Tibial nerve (tissue), 4 donors: ENCODE measurements at regions not wholly inside any gene's neighbourhood (a gene's known extent, or its start where the extent isn't known, plus 50 kb on each side); places are given as distances from the start of the nearest gene placed in this dataset.

ENCODE experiments used
- DNase-seq, 2 donors: peaks; one replicate each; pipeline ENCODE4 v3.0.0-alpha.2; 2019; ENCODE audit warnings: low spot score in 2 of 2
- H3K27ac ChIP-seq, 4 donors: fragments of 200-600 bp; sonication (generic) in 3 of 4; one replicate each; pipeline ENCODE4 v1.5.1; 2017 to 2019; ENCODE audit warnings: mild to moderate bottlenecking in 1 of 4
- H3K27me3 ChIP-seq, 2 donors: fragments of 200-600 bp; sonication (generic) in 1 of 2; one replicate each; pipeline versions ENCODE4 v1.5.1 to v1.6.0; 2017 to 2019
- H3K36me3 ChIP-seq, 3 donors: fragments of 200-600 bp; sonication (generic); one replicate each; pipeline ENCODE4 v1.5.1; 2018 to 2019
- H3K4me1 ChIP-seq, 4 donors: fragments of 200-600 bp; sonication (generic) in 3 of 4; one replicate each; pipeline ENCODE4 v1.5.1; 2017 to 2019
- H3K4me3 ChIP-seq, 4 donors: fragments of 200-600 bp; sonication (generic) in 3 of 4; one replicate each; pipeline ENCODE4 v1.5.1; 2017 to 2019; ENCODE audit warnings: mild to moderate bottlenecking in 1 of 4, moderate library complexity in 1 of 4
- H3K9me3 ChIP-seq, 4 donors: fragments of 200-600 bp; sonication (generic) in 3 of 4; one replicate each; pipeline ENCODE4 v1.5.1; 2017 to 2019
- CTCF ChIP-seq, 5 experiments: fragments of 200-600 bp in 3 of 5; fragments of 450-650 bp in 2 of 5; sonication (generic) in 3 of 5; IDR thresholded peaks; one replicate each; pipeline ENCODE4 v1.5.1; 2016 to 2019; ENCODE audit warnings: antibody characterized with exemption in 5 of 5, mild to moderate bottlenecking in 3 of 5, moderate library complexity in 2 of 5
- EP300 ChIP-seq, 2 donors: sonication (generic); formaldehyde crosslinking; IDR thresholded peaks; one replicate each; pipeline ENCODE4 v1.6.1; 2017; ENCODE audit warnings: antibody characterized with exemption in 2 of 2, mild to moderate bottlenecking in 1 of 2
- POLR2A ChIP-seq, 2 donors: fragments of 450-650 bp; IDR thresholded peaks; one replicate each; pipeline ENCODE4 v1.6.1; 2017; ENCODE audit warnings: antibody characterized with exemption in 2 of 2, mild to moderate bottlenecking in 2 of 2, moderate library complexity in 2 of 2
- WGBS, 2 donors: methylation state at CpG; one replicate each; pipeline ENCODE4 v1.1.5; 2018; 5-methylcytosine and 5-hydroxymethylcytosine counted together

DNA sequence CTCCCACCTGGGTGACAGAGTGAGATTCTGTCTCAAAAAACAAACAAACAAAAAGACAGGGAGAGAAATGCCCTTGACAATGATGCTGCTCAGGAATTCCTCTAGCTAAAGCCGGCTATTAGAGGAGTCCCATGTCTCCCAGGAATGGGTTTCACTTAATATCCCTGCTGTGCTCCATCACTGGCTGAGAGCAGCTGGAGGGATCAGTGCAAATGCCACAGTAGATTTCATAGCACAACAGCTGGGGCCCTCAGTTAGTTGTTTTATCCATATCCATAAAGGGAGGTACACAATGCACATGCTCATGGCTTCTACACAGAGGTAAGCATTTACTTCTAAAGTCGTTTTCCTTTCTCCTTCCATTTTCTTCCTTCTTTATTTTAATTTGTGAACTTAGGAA lies 742.0 kb upstream of the POU3F2 start:
- WGBS, 2 donors, result 79 to 81% methylated on average over 2 of the region's 2 CpGs
- no peaks in the 10 kb centered on the region for H3K9me3 ChIP-seq

DNA sequence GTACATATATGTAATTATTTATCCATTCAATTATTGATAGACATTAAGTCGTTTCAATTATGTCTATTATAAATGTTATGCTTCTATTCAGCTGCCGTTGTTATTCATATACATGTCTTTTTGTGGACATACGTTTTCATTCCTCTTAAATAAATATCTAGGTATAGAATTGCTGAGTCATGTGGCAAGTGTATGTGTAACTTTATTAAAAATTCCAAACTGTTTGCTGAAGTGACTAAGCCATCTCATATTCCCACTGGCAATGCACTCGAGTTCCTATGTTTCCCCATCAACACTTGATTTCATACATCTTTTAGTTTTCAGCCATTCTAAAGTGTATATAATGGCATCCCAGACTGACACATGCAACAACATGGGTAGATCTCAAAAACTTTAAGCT lies 739.7 kb upstream of the POU3F2 start:
- no peak overlapping the region for H3K27ac ChIP-seq
- 82% methylated on average over 4 of the region's 4 CpGs for WGBS, 2 donors

More for the DNA sequence above, 742.0 kb upstream of the POU3F2 start:
- Histone ChIP-seq H3K27ac (no peak overlapping the region), H3K27me3 (no peaks in the 10 kb centered on the region), H3K4me1 (no peaks in the 10 kb centered on the region), H3K4me3 (no peak overlapping the region), H3K36me3 (no peaks in the 10 kb centered on the region)
- no peak for DNase-seq
- TF ChIP-seq POLR2A (IDR thresholded peaks at IDR 0.05) (no peak), CTCF (IDR thresholded peaks at IDR 0.05) (no peak), EP300 (IDR thresholded peaks at IDR 0.05) (no peak)

DNA sequence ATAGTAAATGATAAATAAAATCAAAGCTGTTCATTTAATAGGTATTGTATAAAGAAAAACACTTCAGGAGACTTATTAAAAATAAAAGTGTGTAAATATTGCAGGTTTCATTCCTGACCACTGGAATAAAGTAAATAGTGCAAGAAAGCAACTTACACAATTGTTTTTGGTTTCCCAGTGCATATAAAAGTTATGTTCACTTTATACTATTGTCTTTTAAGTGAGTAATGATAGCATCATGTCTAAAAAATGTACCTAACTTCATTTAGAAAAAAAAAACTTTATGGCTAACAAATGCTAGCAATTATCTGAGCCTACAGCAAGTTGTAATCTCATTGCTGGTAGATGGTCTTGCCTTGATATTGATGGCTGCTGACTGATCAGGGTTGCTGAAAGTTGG lies 726.6 kb upstream of the POU3F2 start:
- TF ChIP-seq CTCF (IDR thresholded peaks at IDR 0.05) (no peak), POLR2A (IDR thresholded peaks at IDR 0.05) (no peak), EP300 (IDR thresholded peaks at IDR 0.05) (no peak)
- no peaks in the 10 kb centered on the region for H3K36me3 ChIP-seq
- H3K4me3 ChIP-seq, result no peak overlapping the region
- no peak for DNase-seq
- peaks cover 0 to 5% (median 0%) of the 10 kb centered on the region in 4 donors for H3K9me3 ChIP-seq
- no peaks in the 10 kb centered on the region for H3K27me3 ChIP-seq
- no peak overlapping the region for H3K27ac ChIP-seq
- H3K4me1 ChIP-seq, result no peaks in the 10 kb centered on the region

More for the DNA sequence above, 739.7 kb upstream of the POU3F2 start:
- Histone ChIP-seq H3K36me3 (no peaks in the 10 kb centered on the region), H3K4me1 (no peaks in the 10 kb centered on the region), H3K4me3 (no peak overlapping the region), H3K27me3 (no peaks in the 10 kb centered on the region), H3K9me3 (no peaks in the 10 kb centered on the region)
- DNase-seq, result no peak
- TF ChIP-seq POLR2A (IDR thresholded peaks at IDR 0.05) (no peak), CTCF (IDR thresholded peaks at IDR 0.05) (no peak), EP300 (IDR thresholded peaks at IDR 0.05) (no peak)

GRCh38 chr6:98116455-98116854 lies 717.9 kb upstream of the POU3F2 start:
- Histone ChIP-seq H3K27me3 (no peaks in the 10 kb centered on the region), H3K4me3 (no peak overlapping the region), H3K4me1 (peaks cover 0 to 5% (median 0%) of the 10 kb centered on the region in 4 donors), H3K27ac (no peak overlapping the region), H3K36me3 (no peaks in the 10 kb centered on the region), H3K9me3 (no peaks in the 10 kb centered on the region)
- TF ChIP-seq CTCF (IDR thresholded peaks at IDR 0.05) (no peak), POLR2A (IDR thresholded peaks at IDR 0.05) (no peak), EP300 (IDR thresholded peaks at IDR 0.05) (no peak)
- WGBS, 2 donors, result 62 to 69% methylated on average over 9 of the region's 9 CpGs
- DNase-seq, result no peak

GRCh38 chr6:98117068-98117467 lies 717.3 kb upstream of the POU3F2 start:
- no peak for TF ChIP-seq EP300 (IDR thresholded peaks at IDR 0.05)
- no peak for TF ChIP-seq POLR2A (IDR thresholded peaks at IDR 0.05)
- TF ChIP-seq CTCF (IDR thresholded peaks at IDR 0.05), result no peak
- no peak for DNase-seq
- Histone ChIP-seq H3K4me3 (no peak overlapping the region), H3K36me3 (no peaks in the 10 kb centered on the region), H3K4me1 (peaks cover 0 to 5% (median 0%) of the 10 kb centered on the region in 4 donors), H3K27me3 (no peaks in the 10 kb centered on the region), H3K9me3 (no peaks in the 10 kb centered on the region), H3K27ac (no peak overlapping the region)
- 26 to 77% methylated on average over 1 of the region's 1 CpG for WGBS, 2 donors
